GM12878 (cell line): ENCODE measurements at regions not wholly inside any gene's neighbourhood (a gene's known extent, or its start where the extent isn't known, plus 50 kb on each side); places are given as distances from the start of the nearest gene placed in this dataset.

ENCODE experiments used
- HCFC1 ChIP-seq: fragments of 150-350 bp; IDR thresholded peaks from 2 replicates; pipeline ENCODE4 v1.6.1; 2014; ENCODE audit warnings: low read length
- POLR2A ChIP-seq: IDR thresholded peaks from 2 replicates; pipeline ENCODE4 v1.6.1; 2011; ENCODE audit warnings: low read depth, mild to moderate bottlenecking, low read length
- RAD21 ChIP-seq: IDR thresholded peaks from 2 replicates; pipeline ENCODE4 v1.6.1; 2011; ENCODE audit warnings: mild to moderate bottlenecking, low read depth, low read length, moderate library complexity; ENCODE audit not compliant: insufficient read depth
- RAD51 ChIP-seq: fragments of 450-650 bp; IDR thresholded peaks from 2 replicates; pipeline ENCODE4 v1.6.1; 2016; ENCODE audit warnings: moderate library complexity, mild to moderate bottlenecking, inconsistent platforms
- SUZ12 ChIP-seq: fragments of 200-600 bp; sonication (generic); IDR thresholded peaks from one replicate; pipeline ENCODE4 v1.6.1; 2018; ENCODE audit warnings: antibody characterized with exemption, mild to moderate bottlenecking; ENCODE audit not compliant: unreplicated experiment
- ZNF274 ChIP-seq: IDR thresholded peaks from one replicate; pipeline ENCODE4 v1.8.0; 2011; ENCODE audit not compliant: insufficient read length, insufficient read depth
- ZSCAN29 ChIP-seq: fragments of 450-650 bp; IDR thresholded peaks from 2 replicates; pipeline ENCODE4 v1.6.1; 2017; ENCODE audit warnings: mild to moderate bottlenecking, moderate library complexity
- TF ChIP-seq, protein P1 (sequence below), 3 experiments: IDR thresholded peaks in 2 of 3; conservative IDR thresholded peaks in 1 of 3; 2 replicates each; pipeline ENCODE4 v1.5.1; 2011; ENCODE audit warnings: low read depth in 3 of 3, low read length in 3 of 3, mild to moderate bottlenecking in 3 of 3, control low read depth in 2 of 3, moderate library complexity in 2 of 3, inconsistent platforms in 1 of 3, mixed read lengths in 1 of 3; ENCODE audit not compliant: control insufficient read depth in 2 of 3, insufficient read depth in 1 of 3; ENCODE audit errors: extremely low read depth in 1 of 3
- TF ChIP-seq, protein P2 (sequence below): IDR thresholded peaks from 2 replicates; pipeline ENCODE4 v1.6.1; 2011; ENCODE audit warnings: low read depth, low read length, improper control_type of control experiment, borderline replicate concordance
- TF ChIP-seq, protein P3 (sequence below): IDR thresholded peaks from 2 replicates; pipeline ENCODE4 v1.6.1; 2012; ENCODE audit warnings: low read depth, low read length, improper control_type of control experiment
- TF ChIP-seq, protein P4 (sequence below): IDR thresholded peaks from 2 replicates; pipeline ENCODE4 v1.6.1; 2011; ENCODE audit warnings: mild to moderate bottlenecking, low read depth, low read length, moderate library complexity; ENCODE audit not compliant: insufficient replicate concordance
- TF ChIP-seq, protein P5 (sequence below): fragments of 450-650 bp; IDR thresholded peaks from 2 replicates; pipeline ENCODE4 v1.6.1; 2017; ENCODE audit warnings: mild to moderate bottlenecking, moderate library complexity
- TF ChIP-seq, protein P6 (sequence below): IDR thresholded peaks from 2 replicates; pipeline ENCODE4 v1.6.1; 2012; ENCODE audit warnings: mild to moderate bottlenecking, low read depth, low read length
- TF ChIP-seq, protein P7 (sequence below): fragments of 450-650 bp; IDR thresholded peaks from 2 replicates; pipeline ENCODE4 v1.6.1; 2018; ENCODE audit warnings: mild to moderate bottlenecking, low read depth, moderate library complexity; ENCODE audit not compliant: partially characterized antibody

DNA sequence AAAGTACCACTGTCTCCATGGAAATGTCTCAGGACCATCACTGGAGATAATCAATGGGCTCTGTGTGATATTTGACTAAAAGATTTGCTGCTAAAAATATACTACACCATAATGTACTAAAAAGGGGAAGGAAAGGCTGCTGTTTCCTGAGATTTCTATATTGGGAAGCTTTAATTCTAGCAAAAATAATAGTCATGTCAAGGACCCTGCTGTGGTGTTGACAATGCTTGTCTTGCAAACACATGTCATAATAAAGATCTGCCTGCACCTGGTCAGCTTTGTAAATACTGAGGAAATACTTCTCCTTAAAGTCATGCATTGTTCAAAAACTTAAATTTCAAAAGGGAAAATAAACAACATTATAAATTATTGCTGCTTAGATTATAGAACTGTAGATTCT, 417.9 kb downstream of the GPM6A start:
- TF ChIP-seq, protein P1, sequence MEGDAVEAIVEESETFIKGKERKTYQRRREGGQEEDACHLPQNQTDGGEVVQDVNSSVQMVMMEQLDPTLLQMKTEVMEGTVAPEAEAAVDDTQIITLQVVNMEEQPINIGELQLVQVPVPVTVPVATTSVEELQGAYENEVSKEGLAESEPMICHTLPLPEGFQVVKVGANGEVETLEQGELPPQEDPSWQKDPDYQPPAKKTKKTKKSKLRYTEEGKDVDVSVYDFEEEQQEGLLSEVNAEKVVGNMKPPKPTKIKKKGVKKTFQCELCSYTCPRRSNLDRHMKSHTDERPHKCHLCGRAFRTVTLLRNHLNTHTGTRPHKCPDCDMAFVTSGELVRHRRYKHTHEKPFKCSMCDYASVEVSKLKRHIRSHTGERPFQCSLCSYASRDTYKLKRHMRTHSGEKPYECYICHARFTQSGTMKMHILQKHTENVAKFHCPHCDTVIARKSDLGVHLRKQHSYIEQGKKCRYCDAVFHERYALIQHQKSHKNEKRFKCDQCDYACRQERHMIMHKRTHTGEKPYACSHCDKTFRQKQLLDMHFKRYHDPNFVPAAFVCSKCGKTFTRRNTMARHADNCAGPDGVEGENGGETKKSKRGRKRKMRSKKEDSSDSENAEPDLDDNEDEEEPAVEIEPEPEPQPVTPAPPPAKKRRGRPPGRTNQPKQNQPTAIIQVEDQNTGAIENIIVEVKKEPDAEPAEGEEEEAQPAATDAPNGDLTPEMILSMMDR (IDR thresholded peaks at IDR 0.05 in 2 of 3, conservative IDR thresholded peaks at IDR 0.05 in 1 of 3; ENCODE audit: control insufficient read depth in 2 of 3, extremely low read depth in 1 of 3, insufficient read depth in 1 of 3, low read depth in 3 of 3, low read length in 3 of 3) = no peak
- TF ChIP-seq ZNF274 = no peak
- TF ChIP-seq RAD51 = no peak
- TF ChIP-seq ZSCAN29 = no peak
- TF ChIP-seq, protein P2, sequence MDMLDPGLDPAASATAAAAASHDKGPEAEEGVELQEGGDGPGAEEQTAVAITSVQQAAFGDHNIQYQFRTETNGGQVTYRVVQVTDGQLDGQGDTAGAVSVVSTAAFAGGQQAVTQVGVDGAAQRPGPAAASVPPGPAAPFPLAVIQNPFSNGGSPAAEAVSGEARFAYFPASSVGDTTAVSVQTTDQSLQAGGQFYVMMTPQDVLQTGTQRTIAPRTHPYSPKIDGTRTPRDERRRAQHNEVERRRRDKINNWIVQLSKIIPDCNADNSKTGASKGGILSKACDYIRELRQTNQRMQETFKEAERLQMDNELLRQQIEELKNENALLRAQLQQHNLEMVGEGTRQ = no peak
- TF ChIP-seq, protein P3, sequence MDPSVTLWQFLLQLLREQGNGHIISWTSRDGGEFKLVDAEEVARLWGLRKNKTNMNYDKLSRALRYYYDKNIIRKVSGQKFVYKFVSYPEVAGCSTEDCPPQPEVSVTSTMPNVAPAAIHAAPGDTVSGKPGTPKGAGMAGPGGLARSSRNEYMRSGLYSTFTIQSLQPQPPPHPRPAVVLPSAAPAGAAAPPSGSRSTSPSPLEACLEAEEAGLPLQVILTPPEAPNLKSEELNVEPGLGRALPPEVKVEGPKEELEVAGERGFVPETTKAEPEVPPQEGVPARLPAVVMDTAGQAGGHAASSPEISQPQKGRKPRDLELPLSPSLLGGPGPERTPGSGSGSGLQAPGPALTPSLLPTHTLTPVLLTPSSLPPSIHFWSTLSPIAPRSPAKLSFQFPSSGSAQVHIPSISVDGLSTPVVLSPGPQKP = no peak
- TF ChIP-seq SUZ12 = no peak
- TF ChIP-seq, protein P4, sequence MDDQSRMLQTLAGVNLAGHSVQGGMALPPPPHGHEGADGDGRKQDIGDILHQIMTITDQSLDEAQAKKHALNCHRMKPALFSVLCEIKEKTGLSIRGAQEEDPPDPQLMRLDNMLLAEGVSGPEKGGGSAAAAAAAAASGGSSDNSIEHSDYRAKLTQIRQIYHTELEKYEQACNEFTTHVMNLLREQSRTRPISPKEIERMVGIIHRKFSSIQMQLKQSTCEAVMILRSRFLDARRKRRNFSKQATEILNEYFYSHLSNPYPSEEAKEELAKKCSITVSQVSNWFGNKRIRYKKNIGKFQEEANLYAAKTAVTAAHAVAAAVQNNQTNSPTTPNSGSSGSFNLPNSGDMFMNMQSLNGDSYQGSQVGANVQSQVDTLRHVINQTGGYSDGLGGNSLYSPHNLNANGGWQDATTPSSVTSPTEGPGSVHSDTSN = no peak
- no peak for TF ChIP-seq POLR2A
- TF ChIP-seq, protein P5, sequence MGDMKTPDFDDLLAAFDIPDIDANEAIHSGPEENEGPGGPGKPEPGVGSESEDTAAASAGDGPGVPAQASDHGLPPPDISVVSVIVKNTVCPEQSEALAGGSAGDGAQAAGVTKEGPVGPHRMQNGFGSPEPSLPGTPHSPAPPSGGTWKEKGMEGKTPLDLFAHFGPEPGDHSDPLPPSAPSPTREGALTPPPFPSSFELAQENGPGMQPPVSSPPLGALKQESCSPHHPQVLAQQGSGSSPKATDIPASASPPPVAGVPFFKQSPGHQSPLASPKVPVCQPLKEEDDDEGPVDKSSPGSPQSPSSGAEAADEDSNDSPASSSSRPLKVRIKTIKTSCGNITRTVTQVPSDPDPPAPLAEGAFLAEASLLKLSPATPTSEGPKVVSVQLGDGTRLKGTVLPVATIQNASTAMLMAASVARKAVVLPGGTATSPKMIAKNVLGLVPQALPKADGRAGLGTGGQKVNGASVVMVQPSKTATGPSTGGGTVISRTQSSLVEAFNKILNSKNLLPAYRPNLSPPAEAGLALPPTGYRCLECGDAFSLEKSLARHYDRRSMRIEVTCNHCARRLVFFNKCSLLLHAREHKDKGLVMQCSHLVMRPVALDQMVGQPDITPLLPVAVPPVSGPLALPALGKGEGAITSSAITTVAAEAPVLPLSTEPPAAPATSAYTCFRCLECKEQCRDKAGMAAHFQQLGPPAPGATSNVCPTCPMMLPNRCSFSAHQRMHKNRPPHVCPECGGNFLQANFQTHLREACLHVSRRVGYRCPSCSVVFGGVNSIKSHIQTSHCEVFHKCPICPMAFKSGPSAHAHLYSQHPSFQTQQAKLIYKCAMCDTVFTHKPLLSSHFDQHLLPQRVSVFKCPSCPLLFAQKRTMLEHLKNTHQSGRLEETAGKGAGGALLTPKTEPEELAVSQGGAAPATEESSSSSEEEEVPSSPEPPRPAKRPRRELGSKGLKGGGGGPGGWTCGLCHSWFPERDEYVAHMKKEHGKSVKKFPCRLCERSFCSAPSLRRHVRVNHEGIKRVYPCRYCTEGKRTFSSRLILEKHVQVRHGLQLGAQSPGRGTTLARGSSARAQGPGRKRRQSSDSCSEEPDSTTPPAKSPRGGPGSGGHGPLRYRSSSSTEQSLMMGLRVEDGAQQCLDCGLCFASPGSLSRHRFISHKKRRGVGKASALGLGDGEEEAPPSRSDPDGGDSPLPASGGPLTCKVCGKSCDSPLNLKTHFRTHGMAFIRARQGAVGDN = no peak
- TF ChIP-seq, protein P6, sequence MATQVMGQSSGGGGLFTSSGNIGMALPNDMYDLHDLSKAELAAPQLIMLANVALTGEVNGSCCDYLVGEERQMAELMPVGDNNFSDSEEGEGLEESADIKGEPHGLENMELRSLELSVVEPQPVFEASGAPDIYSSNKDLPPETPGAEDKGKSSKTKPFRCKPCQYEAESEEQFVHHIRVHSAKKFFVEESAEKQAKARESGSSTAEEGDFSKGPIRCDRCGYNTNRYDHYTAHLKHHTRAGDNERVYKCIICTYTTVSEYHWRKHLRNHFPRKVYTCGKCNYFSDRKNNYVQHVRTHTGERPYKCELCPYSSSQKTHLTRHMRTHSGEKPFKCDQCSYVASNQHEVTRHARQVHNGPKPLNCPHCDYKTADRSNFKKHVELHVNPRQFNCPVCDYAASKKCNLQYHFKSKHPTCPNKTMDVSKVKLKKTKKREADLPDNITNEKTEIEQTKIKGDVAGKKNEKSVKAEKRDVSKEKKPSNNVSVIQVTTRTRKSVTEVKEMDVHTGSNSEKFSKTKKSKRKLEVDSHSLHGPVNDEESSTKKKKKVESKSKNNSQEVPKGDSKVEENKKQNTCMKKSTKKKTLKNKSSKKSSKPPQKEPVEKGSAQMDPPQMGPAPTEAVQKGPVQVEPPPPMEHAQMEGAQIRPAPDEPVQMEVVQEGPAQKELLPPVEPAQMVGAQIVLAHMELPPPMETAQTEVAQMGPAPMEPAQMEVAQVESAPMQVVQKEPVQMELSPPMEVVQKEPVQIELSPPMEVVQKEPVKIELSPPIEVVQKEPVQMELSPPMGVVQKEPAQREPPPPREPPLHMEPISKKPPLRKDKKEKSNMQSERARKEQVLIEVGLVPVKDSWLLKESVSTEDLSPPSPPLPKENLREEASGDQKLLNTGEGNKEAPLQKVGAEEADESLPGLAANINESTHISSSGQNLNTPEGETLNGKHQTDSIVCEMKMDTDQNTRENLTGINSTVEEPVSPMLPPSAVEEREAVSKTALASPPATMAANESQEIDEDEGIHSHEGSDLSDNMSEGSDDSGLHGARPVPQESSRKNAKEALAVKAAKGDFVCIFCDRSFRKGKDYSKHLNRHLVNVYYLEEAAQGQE = no peak
- TF ChIP-seq HCFC1 = no peak
- TF ChIP-seq, protein P7, sequence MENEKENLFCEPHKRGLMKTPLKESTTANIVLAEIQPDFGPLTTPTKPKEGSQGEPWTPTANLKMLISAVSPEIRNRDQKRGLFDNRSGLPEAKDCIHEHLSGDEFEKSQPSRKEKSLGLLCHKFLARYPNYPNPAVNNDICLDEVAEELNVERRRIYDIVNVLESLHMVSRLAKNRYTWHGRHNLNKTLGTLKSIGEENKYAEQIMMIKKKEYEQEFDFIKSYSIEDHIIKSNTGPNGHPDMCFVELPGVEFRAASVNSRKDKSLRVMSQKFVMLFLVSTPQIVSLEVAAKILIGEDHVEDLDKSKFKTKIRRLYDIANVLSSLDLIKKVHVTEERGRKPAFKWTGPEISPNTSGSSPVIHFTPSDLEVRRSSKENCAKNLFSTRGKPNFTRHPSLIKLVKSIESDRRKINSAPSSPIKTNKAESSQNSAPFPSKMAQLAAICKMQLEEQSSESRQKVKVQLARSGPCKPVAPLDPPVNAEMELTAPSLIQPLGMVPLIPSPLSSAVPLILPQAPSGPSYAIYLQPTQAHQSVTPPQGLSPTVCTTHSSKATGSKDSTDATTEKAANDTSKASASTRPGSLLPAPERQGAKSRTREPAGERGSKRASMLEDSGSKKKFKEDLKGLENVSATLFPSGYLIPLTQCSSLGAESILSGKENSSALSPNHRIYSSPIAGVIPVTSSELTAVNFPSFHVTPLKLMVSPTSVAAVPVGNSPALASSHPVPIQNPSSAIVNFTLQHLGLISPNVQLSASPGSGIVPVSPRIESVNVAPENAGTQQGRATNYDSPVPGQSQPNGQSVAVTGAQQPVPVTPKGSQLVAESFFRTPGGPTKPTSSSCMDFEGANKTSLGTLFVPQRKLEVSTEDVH = no peak
- TF ChIP-seq RAD21 = no peak
